ENCODE measurements at regions not wholly inside any gene's neighbourhood (a gene's known extent, or its start where the extent isn't known, plus 50 kb on each side); places are given as distances from the start of the nearest gene placed in this dataset.
"Not testable (repeated sequence)": the region's sequence is repeated elsewhere in the genome, so short reads cannot be mapped to it uniquely, and the experiment has no call there.

DNA sequence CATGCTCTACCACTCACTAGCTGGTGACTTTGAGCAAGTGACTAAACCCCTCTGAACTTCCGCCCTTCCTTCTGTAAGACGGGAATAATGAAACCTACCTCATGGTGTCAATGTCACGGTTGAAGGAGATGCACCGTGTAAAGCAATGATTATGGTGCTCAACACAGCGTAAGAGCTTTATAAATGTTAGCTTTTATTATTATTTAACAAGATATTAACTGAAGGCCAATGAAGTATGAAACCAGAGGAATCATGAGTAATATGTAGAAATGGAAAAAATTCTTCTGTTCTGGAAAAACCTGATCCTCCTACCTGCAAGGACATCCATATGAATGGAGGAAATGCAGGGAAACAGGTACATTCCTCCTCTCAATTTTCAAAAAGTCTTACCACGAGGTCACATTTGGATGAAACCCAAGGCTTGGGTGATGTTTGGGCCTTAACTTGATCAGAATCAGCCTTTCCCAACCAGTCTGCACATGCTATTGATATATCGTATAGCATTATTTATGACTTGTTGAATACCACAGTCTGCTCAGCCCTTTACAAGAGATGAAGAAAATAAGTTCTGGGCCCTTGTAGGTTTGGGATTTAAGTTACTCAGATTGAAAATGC is 166.8 kb upstream of the TBX3 start:
- no peak for DNase-seq (ENCODE audit: low read depth, low spot score)

DNA sequence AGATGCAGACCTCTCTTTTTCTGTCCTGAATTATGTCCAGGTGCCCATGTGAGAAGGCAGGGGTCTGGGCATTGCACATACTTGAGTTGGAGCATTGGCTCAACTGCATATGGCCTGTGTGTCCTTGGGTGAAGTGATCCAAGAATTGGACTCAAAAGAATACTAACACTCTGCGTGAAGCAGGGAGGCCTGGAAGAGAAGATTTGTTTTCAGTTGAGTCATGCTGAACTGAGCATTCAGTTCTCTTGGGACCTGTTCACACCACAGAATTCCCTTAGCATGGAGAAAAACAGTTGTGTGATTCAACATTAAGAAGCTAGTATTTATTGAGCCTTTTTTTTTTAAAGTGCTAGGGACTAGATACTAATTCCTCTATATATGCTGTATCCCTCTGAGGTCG is 164.7 kb upstream of the TBX3 start:
- no peak overlapping the region for H3K4me3 ChIP-seq (ENCODE audit: low read length)
- DNase-seq (ENCODE audit: low read depth, low spot score), result no peak

More for the DNA sequence above, 166.8 kb upstream of the TBX3 start:
- H3K4me3 ChIP-seq (ENCODE audit: low read length), result no peak overlapping the region

DNA sequence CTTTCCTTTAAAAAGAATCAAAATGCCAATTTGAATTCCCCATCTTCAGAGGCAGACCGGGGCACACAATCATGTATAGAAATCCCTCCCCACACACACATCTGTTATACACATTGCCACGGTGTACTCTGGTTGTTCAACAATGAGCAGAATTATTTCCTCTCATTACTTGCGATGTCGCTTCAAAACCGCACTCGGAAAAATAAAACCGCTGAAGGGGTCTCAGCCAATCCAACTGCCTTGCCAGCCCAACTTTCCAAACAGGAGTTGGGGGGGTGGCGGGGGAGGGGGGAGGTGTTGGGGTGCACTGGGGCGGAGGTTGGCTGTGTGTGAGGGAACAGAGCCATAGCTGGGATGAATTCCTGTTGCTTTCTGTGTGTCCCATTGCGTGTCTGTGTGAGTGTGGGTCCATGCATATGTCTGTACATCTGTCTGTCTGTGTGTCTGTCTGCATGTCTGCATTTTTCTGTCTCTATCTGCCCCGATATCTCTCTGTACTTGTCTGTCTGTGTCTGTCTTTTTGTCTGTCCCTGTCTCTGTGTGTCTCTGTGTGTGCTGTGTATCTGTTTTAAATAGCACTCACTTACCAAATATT is 163.6 kb upstream of the TBX3 start:
- H3K4me3 ChIP-seq (ENCODE audit: low read length), result no peak overlapping the region
- no peak for DNase-seq (ENCODE audit: low read depth, low spot score)

DNA sequence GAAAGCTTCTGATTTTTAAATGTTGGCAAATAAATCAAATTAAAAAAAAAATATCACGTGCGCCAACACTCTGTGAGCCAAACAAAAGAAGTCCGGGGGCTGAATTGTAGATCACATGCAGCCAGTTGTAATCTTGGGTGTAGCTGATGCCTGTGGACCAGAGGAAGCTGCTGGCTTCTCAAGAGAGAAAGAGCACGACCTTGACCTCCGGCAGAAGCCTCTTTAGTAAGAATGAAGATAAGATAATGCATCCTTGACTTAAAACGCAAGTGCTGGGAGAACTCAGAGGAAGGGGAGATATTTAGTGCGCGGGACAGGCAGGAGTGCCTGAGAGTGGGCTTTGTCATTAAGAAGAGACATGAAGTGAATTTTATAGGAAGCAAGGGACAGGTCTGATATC is 162.8 kb upstream of the TBX3 start:
- no peak overlapping the region for H3K4me3 ChIP-seq (ENCODE audit: low read length)
- DNase-seq (ENCODE audit: low read depth, low spot score), result no peak

DNA sequence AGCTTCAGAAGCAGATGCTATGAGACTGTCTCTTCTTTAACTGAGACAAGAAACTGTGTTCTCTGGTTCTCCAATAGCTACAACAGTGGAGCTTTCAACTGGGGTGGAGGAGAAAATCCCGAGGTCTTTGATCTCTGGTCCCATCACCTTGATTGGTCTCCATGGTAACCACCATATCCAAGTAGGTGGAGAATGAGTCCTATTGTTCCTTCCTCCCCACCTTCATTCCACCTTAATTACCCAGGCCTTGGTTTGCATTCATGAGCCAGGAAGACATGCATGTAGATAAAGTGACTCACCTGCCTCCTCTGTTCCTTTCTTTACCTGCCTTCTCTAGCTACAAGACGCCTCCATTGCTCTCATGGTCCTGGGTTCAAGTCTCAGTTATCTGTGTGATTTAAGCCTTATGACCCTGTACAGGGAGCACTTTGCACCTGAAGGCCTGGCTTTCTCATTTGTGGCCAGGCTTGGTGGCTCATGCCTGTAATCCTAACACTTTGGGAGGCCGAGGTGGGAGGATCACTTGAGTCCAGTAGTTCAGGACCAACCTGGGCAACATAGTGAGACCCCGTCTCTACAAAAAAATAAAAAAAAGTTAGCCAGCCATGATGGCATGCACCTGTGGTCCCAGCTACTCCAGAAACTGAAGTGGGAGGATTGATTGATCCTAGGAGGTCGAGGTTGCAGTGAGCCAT is 157.7 kb upstream of the TBX3 start:
- no peak for DNase-seq (ENCODE audit: low read depth, low spot score)
- H3K4me3 ChIP-seq (ENCODE audit: low read length), result no peak overlapping the region

DNA sequence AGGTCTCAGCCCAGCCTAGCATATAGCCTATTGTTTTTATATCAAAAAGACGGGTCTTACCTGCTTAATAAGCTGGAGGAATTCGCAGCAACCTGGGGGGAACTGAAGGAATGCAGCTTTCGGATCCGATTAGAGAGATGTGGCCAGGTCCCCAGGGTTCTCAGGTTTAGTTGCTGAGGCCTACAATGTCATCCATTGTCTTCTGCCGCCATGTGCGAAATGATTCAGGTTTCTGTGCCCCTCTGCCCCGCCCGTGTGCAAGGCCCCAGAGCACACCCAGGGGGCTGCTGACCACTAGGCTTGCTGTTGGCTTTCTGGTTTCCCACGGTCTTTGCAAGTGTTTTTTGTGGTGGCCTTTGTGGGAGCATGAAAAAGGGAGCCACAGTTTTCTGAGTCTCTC is 154.5 kb upstream of the TBX3 start:
- DNase-seq (ENCODE audit: low read depth, low spot score), result no peak

DNA sequence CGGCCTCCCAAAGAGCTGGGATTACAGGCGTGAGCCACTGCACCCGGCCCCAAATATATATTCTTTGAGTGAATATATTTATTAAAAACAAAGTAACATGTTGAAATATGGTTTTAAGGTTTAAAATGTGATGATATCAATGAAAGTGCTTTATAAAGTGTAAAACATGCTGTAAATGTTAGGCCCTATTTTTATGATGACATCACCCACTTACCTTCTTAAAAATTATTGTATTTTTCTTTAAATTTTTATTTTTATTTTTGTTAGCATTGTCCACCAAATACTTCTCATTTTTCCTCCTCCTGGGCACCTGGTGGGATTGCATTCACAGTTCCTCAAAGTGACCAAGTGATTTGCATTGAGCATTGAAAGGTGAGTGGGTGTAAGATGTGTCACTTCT is 152.6 kb upstream of the TBX3 start:
- H3K4me3 ChIP-seq (ENCODE audit: low read length), result no peak overlapping the region
- DNase-seq (ENCODE audit: low read depth, low spot score), result no peak

More for the DNA sequence above, 154.5 kb upstream of the TBX3 start:
- no peak overlapping the region for H3K4me3 ChIP-seq (ENCODE audit: low read length)

DNA sequence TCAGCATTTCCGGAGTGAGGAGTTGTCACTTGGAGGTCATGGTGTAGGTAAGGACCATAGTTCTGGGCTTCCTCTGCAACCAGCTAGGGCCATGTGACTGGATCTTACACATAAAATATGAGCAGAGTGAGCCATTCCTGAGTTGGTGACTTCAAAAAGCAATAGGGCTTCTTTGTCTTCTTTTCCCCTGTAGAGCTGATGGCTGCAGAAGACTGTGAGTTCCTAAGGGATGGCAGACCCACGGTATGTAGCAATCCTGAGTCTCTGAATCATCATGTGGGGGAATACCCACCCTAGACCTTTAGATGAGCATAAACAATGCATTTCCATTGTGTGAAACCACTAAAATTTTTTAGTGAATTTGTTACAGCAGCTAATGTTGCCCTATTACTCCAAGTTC is 151.1 kb upstream of the TBX3 start:
- H3K4me3 ChIP-seq (ENCODE audit: low read length), result no peak overlapping the region
- DNase-seq (ENCODE audit: low read depth, low spot score), result no peak

DNA sequence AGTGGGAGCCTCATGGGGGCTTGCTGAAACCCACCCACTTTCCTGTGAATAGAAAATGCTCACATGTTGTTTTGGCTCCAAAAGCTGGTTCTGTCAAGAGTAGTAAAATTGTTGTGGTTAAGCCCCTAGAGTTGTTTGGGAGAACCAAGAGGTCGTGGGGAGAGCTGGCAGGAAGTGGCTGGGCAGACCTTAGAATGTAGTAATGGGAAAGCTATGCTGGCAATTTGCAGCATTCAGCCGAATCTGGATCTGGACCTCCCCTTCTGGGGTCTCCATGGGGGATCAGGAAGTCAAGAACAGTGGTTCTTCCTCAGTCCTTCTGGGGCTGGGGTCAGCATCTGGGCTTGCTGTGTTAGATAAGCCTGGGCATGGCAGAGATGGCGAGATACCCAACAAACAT is 150.6 kb upstream of the TBX3 start:
- DNase-seq (ENCODE audit: low read depth, low spot score), result no peak

DNA sequence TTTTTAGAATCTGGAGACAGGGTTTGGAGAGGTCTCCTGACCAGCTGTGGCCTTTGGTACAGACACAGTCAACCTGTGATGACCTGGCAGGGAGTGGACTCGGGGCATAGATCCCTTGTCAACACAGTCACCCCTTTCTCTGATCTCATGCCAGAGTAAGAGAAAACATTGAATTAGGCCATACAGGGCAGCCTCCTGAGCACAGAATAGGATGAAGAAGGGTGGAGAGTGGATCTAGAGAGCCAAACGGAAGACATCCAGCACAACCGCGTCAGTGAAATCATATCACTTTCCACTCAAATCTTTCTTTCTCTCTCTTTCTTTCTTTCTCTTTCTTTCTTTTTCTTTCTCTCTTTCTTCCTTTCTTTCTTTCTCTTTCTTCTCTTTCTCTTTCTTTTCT is 145.9 kb upstream of the TBX3 start:
- DNase-seq (ENCODE audit: low read depth, low spot score), result no peak
- H3K4me3 ChIP-seq (ENCODE audit: low read length), result no peak overlapping the region

More for the DNA sequence above, 150.6 kb upstream of the TBX3 start:
- H3K4me3 ChIP-seq (ENCODE audit: low read length), result no peak overlapping the region

DNA sequence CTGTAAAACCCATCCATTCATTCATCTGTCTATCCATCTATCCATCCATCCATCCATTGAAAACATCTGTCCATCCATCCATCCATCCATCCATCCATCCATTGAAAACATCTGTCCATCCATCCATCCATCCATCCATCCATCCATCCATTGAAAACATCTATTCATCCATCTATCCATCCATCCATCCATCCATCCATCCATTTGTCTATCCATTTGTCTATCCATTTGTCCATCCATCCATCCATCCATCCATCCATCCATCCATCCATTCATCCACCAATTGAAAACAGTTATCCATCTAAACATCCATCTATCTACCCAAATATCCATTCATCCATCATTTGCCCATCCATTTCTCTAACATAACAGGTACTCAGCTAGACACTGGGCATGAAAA is 145.3 kb upstream of the TBX3 start:
- not testable (repeated sequence) for H3K4me3 ChIP-seq (ENCODE audit: low read length); DNase-seq (ENCODE audit: low read depth, low spot score)

DNA sequence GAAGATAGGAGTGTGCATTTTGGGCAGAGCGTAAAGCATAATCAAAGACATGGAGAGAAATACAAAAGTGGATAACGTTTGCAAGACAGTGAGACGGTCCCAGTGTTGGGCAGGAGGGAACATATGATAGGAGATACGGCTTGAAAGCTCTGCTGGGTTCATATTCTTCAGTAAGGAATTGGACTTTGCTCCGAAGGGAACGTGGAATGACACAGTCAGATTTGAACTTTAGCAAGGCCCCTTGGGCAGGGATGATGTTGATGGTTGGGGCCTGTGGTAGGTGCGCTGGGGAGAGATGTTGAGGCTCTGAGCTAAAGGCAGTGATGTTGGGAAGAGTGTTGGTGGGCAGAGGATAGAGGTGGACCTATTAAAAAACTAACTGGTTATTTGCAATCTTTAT is 143.5 kb upstream of the TBX3 start:
- no peak overlapping the region for H3K4me3 ChIP-seq (ENCODE audit: low read length)
- DNase-seq (ENCODE audit: low read depth, low spot score), result no peak

DNA sequence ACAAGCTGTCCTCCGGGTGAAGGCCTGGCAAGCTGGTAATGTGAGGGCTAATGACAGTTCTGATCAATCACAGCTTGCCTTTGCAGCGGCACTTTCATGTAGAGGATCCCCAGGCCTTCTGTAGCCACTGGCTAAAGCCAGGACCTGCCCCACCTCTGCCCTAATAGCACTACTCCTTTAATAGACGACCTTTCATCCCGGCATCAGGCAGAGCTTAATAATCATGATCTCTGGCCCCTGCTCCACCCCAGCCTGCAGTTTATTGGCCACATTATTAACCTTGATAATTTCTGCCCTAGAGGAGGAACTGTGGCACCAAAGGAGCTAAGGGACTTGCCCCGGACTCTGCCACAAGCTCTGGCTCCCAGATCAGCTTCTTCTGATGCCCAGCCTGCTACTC is 142.3 kb upstream of the TBX3 start:
- DNase-seq (ENCODE audit: low read depth, low spot score), result no peak
- H3K4me3 ChIP-seq (ENCODE audit: low read length), result no peak overlapping the region

DNA sequence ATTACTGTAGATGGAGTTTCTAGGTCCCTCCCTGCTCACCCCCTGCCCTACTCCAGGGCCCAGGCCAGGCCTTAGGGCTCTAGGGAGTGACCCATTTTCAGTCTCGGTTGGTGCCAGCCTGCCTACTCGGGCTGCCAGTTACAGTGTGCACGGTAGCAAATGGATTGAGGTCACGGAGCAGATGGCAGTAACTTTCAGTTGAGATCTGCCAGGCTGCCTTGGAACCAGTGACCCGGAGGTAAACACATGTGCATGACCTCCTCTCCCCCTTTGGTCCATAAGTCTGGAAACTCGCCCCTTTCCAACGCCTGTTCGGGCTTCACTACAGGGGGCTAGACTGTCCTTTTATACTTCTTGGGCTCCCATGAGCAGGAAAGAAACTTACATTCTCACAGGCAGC is 139.7 kb upstream of the TBX3 start:
- H3K4me3 ChIP-seq (ENCODE audit: low read length), result no peak overlapping the region
- DNase-seq (ENCODE audit: low read depth, low spot score), result no peak

DNA sequence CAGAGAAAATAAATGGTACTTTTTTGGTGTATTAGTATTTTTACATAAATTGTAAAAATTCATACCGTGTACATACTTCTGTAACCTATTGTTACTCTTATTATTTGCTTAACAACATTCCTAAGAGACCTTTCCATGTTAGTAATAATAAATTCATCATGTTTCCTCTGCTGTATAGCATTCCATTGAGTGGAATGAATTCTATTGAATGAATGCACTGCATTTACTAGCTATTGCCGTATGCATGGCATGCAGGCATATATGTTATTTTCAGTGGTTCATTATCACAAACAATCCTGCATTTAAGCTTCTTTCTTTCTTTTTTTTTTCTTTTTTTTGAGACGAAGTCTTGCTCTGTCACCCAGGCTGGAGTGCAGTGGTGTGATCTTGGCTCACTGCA is 137.6 kb upstream of the TBX3 start:
- no peak for DNase-seq (ENCODE audit: low read depth, low spot score)
- no peak overlapping the region for H3K4me3 ChIP-seq (ENCODE audit: low read length)

DNA sequence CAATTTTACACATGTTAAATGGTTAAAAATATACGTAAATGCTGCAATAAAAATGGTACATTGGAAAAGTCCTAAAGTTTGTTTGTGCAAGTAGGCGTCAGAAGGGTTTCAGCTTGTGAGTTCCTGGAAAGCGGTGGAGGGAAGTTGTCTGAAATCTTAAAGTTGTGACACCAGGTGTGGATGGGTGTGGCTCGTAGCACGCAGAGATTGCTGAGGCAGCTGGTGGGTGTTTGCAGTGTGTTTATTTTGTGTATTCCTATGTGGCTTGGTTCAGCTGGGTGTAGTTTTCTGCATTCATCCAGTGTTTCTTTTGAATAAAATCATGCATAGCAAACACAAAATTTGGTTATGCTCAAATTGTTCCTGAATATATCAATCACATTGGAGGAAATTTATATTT is 136.8 kb upstream of the TBX3 start:
- DNase-seq (ENCODE audit: low read depth, low spot score), result no peak
- no peak overlapping the region for H3K4me3 ChIP-seq (ENCODE audit: low read length)

DNA sequence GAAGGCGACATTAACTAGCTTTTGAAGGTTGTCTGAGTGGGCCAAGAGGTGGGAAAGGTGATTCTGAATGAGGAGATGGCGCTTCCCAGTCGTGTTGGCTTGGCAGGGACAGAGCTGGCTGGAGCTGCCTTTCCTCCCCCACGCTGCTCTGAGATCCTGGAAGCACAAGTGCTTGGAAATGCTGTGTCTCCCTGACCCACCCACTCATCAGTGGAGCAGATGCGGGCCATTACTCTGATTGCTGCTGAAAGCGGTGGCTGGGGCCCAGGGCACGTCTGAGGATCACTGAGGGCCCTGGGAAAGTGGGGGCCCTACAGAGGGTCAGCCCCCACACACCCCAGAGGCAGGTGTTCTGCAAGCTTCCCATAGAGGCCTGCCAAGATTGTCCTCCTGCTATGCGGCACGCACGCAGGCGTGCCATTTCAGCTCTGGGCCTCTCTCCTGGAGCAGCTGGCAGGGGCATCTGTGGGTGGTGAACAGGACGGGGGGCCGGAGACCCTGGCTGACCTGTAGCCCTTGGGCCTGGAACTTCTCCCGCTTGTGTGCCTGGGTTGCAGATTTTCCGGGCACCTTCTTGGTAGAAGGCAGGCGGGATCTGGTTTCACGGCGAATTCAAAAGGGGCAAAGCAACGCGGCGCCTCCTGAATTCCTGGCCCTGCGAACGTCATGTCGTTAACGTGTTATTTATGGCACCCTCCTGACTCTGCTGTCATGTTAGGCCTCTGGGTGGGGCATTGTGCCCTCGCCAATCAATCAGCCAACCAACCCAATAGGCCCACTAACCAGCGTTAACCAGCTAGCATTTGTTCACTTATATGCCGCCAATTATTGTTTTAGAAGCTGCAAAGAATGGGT is 133.8 kb upstream of the TBX3 start:
- no peak for DNase-seq (ENCODE audit: low read depth, low spot score)
- no peak overlapping the region for H3K4me3 ChIP-seq (ENCODE audit: low read length)

DNA sequence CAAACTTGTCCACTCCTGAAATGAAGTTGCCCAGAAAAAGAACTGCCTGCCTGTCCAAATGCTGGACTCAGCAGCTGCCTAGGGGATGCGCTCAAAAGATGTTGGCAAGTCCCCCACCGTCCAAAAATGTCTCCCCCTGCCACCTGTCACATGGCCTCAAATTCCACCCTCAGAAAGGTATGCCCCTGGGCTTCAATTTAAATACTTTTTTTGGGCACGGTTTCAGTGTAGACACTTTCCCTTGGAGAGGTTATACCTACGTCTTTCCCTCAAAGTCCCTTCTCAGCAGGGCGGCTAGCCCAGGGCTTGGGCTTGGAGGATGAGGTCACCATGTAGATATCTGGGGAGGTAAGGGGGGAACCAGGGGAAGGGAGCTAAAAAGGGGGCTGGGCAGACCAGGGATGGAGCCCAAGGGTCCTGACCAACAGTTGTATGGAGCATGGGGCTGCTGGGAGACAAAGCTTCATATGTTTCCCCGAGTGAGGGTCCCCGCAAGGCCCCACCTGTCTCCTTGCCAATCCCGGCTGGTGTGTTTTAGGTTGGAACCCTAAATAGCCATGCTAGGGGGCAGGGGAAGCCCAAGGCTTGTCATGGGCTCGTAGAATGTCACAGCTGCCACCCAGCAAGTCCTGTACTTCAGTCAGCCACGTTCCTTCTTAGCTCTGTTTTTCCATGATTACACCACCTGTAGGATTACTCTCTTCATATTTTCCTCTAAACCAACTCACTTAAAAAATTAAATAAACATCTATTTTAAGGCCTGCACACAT is 131.2 kb upstream of the TBX3 start:
- no peak for DNase-seq (ENCODE audit: low read depth, low spot score)
- no peak overlapping the region for H3K4me3 ChIP-seq (ENCODE audit: low read length)

Measured in Jurkat, Clone E6-1 (cell line).